DMS53 treated with DMSO at 0.1 percent for 48 hours (cell line): ENCODE measurements at regions not wholly inside any gene's neighbourhood (a gene's known extent, or its start where the extent isn't known, plus 50 kb on each side); places are given as distances from the start of the nearest gene placed in this dataset.
"Not testable (repeated sequence)": the region's sequence is repeated elsewhere in the genome, so short reads cannot be mapped to it uniquely, and the experiment has no call there.

ENCODE experiments used
- DNase-seq: peaks from one replicate; lab custom pipeline; 2025; ENCODE audit not compliant: unreplicated experiment; lab: John Stamatoyannopoulos, UW

- DNase-seq = no peak
These were observed 595.4 kb downstream of the SLC16A7 start for GRCh38 chr12:60191271-60191670.

- no peak for DNase-seq
These were observed 596.0 kb downstream of the SLC16A7 start for GRCh38 chr12:60191676-60192359.

- DNase-seq = peak; percentile 13
These were observed 598.8 kb downstream of the SLC16A7 start for GRCh38 chr12:60194678-60195077.

- DNase-seq = no peak
These were observed 599.7 kb downstream of the SLC16A7 start for GRCh38 chr12:60195483-60195882.

GRCh38 chr12:60196366-60196765, 600.5 kb downstream of the SLC16A7 start:
- DNase-seq = no peak

GRCh38 chr12:60197589-60197988, 601.8 kb downstream of the SLC16A7 start:
- no peak for DNase-seq

GRCh38 chr12:60201891-60202290, 606.1 kb downstream of the SLC16A7 start:
- no peak for DNase-seq

- peak; percentile 18 for DNase-seq
These were observed 609.7 kb downstream of the SLC16A7 start for GRCh38 chr12:60205500-60205899.

GRCh38 chr12:60209521-60209920, 613.7 kb downstream of the SLC16A7 start:
- DNase-seq = peak; percentile 24

GRCh38 chr12:60209933-60210332, 614.1 kb downstream of the SLC16A7 start:
- DNase-seq = peak; percentile 76

GRCh38 chr12:60210756-60211155, 614.9 kb downstream of the SLC16A7 start:
- no peak for DNase-seq

- no peak for DNase-seq
These were observed 615.4 kb downstream of the SLC16A7 start for GRCh38 chr12:60211244-60211643.

GRCh38 chr12:60212159-60213000, 616.6 kb downstream of the SLC16A7 start:
- DNase-seq = no peak

GRCh38 chr12:60213272-60213671, 617.4 kb downstream of the SLC16A7 start:
- DNase-seq = not testable (repeated sequence)

GRCh38 chr12:60216226-60216625, 620.4 kb downstream of the SLC16A7 start:
- DNase-seq = no peak

- no peak for DNase-seq
These were observed 627.4 kb downstream of the SLC16A7 start for GRCh38 chr12:60223242-60223641.

- DNase-seq = no peak
These were observed 629.6 kb downstream of the SLC16A7 start for GRCh38 chr12:60225216-60226000.

- DNase-seq = no peak
These were observed 632.1 kb downstream of the SLC16A7 start for GRCh38 chr12:60227916-60228315.

- DNase-seq = no peak
These were observed 634.2 kb downstream of the SLC16A7 start for GRCh38 chr12:60230056-60230455.

- no peak for DNase-seq
These were observed 635.5 kb downstream of the SLC16A7 start for GRCh38 chr12:60231303-60231702.
